Renal cortex interstitium (tissue), 11 donors: ENCODE measurements at regions not wholly inside any gene's neighbourhood (a gene's known extent, or its start where the extent isn't known, plus 50 kb on each side); places are given as distances from the start of the nearest gene placed in this dataset.
A peak's percentile ranks its signal among the peaks of the same experiment; 100 is the strongest.

Source experiments
- DNase-seq, 11 donors: peaks; one replicate each; pipeline ENCODE4 v3.0.0-alpha.2; 2013; ENCODE audit warnings: low read depth in 9 of 11, low spot score in 4 of 11; ENCODE audit errors: extremely low read depth in 1 of 11

GRCh38 chr18:56167366-56167765, 471.0 kb downstream of the TXNL1 start:
- no peak for DNase-seq

- DNase-seq: no peak
These were observed 471.5 kb downstream of the TXNL1 start for GRCh38 chr18:56166914-56167313.

GRCh38 chr18:56165601-56166355, 472.6 kb downstream of the TXNL1 start:
- no peak for DNase-seq

- peak in 3 of 11 donors; percentile 18 to 38 (median 23) for DNase-seq
These were observed 475.8 kb downstream of the TXNL1 start for GRCh38 chr18:56162311-56163265.

GRCh38 chr18:56161566-56162260, 476.7 kb downstream of the TXNL1 start:
- no peak for DNase-seq

- no peak for DNase-seq
These were observed 479.7 kb downstream of the TXNL1 start for GRCh38 chr18:56158676-56159075.

- DNase-seq: no peak
These were observed 480.9 kb downstream of the TXNL1 start for GRCh38 chr18:56157541-56157940.

GRCh38 chr18:56152551-56153310, 485.7 kb downstream of the TXNL1 start:
- DNase-seq: peak in 10 of 11 donors; percentile 32 to 77 (median 58)

GRCh38 chr18:56148373-56148772, 490.0 kb downstream of the TXNL1 start:
- no peak for DNase-seq

- DNase-seq: no peak
These were observed 491.8 kb downstream of the TXNL1 start for GRCh38 chr18:56146565-56146964.

- no peak for DNase-seq
These were observed 496.4 kb downstream of the TXNL1 start for GRCh38 chr18:56142001-56142400.

- no peak for DNase-seq
These were observed 498.6 kb downstream of the TXNL1 start for GRCh38 chr18:56139792-56140254.

- DNase-seq: no peak
These were observed 499.0 kb downstream of the TXNL1 start for GRCh38 chr18:56139372-56139771.

GRCh38 chr18:56136105-56136504, 502.3 kb downstream of the TXNL1 start:
- DNase-seq: no peak

GRCh38 chr18:56130481-56130880, 507.9 kb downstream of the TXNL1 start:
- no peak for DNase-seq

GRCh38 chr18:56128153-56128791, 510.1 kb downstream of the TXNL1 start:
- no peak for DNase-seq

GRCh38 chr18:56127322-56128099, 510.9 kb downstream of the TXNL1 start:
- no peak for DNase-seq

GRCh38 chr18:56124186-56124585, 514.2 kb downstream of the TXNL1 start:
- no peak for DNase-seq
